HG03103 (cell line): ENCODE measurements at regions not wholly inside any gene's neighbourhood (a gene's known extent, or its start where the extent isn't known, plus 50 kb on each side); places are given as distances from the start of the nearest gene placed in this dataset.

ENCODE experiments used
- ATAC-seq: cut with Tn5 transposase; IDR thresholded peaks from one replicate; pipeline ENCODE4 v1.9.1; 2021; ENCODE audit warnings: low read depth; ENCODE audit not compliant: unreplicated experiment

DNA sequence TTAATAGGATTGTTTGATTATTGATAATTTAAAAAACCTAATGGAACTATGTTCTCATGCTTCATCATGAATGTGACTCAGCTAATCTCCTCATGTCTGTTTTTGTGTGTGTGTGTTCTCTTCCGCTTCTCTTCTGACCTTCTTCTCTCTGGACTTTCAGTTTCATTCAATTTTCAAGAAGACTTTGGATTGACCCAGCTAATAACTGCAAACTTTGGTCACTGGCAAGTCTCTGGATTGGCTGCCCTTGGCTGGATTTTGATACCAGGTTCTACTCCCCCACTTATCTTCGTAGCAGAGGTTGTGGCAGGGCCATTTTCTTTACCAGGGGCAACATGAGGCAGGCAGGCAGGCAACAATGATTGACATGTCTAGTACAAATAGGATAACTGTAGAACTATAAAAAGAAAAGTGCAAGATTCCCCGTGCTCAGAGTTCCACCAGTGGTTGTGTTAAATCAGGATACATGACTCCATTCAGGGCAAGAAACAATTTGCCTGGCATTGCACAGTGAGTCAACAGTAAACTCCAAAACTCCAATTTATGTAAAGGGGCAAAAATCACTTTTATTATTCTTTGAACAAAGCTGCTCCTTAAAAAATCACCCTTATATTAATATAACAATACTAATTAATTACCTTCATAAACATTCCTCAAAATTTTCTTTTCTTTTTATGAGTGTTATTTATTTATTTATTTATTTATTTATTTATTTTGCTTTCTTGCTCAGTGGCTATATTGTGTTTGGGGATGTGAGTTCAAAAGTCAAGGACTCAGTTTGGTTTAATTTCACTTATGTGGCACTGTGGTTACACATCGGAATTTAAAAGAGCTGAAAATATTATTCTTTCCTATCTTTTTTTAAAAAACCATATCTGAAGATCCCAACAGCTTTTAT is 167.6 kb downstream of the RND3 start:
- ATAC-seq: no peak

DNA sequence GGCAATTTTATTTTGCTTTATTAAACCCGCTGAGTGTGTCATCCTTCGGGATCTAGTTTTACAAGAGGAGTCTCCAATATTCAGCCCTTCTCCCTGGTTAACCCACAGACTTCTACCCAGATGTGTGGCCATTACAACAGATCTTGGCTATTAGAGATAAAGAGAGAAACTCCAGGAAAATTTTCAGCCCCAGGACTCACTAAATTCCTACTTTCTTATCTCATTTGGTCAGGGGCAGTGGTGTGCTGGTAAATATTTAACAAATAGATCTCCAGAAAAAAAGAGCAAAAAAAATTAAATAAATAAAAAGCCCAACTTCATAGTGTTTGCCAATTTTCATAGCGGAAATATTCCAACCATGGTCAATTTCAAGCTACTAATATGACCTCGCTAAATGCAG is 168.4 kb downstream of the RND3 start:
- ATAC-seq: no peak

GRCh38 chr2:150312271-150312670 is 175.2 kb downstream of the RND3 start:
- ATAC-seq: no peak

DNA sequence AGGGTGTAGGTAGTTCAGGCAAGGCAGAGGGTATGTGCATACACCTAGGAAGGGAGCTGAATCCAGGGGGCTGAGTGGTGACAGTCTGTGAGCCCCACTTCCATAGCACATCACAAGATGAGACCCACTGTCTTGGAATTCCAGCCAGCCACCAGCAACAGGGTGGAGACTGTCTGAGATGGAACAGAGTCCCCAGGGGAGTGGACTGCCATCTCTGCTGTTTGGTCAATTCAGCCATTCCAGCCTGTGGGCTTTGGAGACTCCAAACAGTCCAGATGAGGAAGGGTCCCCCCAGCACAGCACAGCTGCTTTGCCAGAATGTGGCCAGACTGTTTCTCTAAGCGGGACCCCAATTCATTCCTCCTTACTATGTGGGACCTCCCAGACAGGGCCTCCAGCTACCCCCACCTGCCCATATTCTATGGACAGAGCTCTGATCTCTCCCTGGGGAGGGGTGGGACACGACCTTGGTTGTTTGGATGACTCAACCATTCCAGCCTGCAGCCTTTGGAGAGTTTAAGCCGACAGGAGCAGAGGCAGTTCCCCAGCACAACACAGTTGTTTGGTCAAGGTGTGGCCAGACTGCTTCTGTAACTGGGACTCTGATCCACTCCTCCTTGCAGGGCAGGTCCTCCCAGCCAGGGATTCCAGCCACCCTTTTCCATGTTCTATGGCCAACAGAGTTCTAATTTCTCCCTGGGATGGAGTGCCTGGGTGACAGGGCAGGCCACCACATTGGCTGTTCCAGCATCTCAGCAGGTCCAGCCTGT is 178.0 kb downstream of the RND3 start:
- ATAC-seq: no peak

GRCh38 chr2:150307258-150307657 is 180.2 kb downstream of the RND3 start:
- ATAC-seq: no peak

DNA sequence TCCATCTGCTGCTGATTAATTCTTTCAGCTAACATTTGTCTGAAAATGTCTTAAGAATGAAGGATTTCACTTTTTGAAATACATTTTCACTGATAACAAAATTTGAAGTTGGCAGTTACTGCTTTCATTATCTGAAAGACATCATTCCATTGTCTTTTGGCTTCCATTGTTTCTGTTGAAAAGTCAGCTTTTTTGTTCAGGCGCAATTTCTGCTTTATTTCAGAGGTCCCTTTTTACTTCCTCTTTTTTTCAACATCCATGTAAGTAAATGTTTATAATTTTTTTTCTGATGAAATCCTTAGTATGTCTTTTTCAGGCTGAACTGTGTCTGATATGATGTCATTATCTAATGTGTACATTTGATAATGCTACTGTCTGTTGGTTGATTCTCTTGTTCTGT is 184.2 kb downstream of the RND3 start:
- no peak for ATAC-seq

GRCh38 chr2:150298571-150299305 is 188.7 kb downstream of the RND3 start:
- ATAC-seq: no peak

DNA sequence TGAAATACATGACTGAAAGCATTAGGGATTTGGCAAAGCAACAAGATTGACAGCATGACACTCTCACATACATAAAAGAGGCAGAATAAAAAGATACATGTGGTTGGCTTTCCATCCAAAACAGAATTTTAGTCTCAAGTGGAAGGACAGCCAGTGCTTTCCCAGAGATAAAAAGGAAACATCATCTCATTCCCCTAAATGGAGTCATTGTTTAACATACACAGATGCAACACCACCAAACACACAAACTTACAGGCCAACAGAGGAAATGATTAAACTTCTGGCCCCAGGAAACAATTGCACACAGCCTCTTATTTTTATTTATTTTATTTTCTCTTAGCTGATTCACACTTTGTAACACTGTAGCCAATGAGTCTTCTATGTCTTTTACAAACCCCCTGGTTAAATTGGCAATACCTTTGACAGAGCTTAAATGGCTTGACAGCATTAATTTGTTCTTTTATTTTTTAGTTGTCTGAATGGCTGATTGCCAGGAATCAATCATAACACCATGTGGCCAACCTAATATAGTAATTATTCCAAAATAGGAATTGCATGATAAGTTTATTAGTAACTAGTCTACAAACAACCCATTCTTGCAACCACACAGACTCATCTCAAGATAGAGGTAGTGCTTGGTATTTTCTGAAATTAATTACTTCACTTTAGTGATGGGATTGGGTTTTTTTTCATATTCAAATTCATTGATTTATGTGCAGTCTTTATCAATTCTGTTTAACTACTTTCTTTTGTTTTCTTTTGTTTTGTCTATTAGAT is 190.5 kb downstream of the RND3 start:
- no peak for ATAC-seq

GRCh38 chr2:150295544-150295943 is 191.9 kb downstream of the RND3 start:
- ATAC-seq: no peak

DNA sequence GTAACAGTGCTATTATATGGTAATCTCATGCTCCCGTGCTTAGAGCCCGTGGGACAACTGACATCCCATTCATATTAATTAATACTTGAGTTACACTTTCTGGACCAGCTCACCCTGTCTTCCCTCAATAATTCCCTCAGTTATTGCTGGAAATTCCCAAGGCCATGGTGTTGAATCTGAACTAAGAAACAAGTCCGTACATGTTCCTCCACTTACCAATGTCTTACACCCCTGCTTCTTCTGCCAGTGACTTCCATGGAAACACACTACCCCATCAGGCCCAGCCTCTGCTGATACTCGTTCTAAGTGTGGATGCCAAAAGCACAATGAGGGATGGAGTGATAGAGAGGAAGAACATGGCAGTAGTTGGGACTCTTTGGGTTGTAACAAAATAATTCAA is 193.7 kb downstream of the RND3 start:
- ATAC-seq: no peak

DNA sequence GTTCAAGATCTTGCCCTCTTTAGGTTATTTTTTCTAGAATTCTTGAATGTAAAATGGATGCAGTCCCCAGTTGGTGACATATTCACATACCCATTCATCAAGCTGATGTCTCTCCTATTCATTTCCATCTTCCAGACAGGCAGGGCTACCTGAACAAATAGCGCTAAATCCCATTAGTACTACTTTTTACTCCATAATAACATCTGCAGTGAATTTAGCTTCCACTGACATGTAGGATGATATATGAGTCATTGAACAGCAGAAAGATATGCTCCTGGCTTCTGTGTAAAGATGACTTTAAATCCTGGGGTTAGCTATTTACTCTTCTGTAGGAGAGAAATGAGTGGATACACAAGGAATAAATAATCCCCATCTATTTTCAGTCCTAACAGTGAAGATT is 194.7 kb downstream of the RND3 start:
- ATAC-seq: no peak

GRCh38 chr2:150292192-150292591 is 195.3 kb downstream of the RND3 start:
- ATAC-seq: no peak

GRCh38 chr2:150286730-150287362 is 200.6 kb downstream of the RND3 start:
- no peak for ATAC-seq

DNA sequence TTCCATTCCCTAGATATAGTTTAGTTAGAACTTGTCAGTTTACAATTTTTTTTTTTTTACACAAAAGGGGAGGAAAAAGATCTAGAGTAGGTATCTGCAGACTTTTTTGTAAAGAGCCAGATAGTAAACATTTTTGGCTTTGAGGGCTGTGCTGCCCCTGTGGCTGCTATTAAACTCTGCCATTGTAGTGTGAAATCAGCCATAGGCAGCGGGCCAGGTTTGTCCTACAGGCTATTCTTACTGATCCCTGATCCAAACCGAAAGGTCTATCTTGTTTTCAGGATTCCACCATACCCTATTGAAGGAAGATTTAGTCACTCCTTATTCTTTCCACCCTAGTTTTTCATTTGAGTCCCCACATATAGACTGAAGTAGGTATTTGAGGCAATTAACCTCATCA is 203.4 kb downstream of the RND3 start:
- ATAC-seq: no peak

DNA sequence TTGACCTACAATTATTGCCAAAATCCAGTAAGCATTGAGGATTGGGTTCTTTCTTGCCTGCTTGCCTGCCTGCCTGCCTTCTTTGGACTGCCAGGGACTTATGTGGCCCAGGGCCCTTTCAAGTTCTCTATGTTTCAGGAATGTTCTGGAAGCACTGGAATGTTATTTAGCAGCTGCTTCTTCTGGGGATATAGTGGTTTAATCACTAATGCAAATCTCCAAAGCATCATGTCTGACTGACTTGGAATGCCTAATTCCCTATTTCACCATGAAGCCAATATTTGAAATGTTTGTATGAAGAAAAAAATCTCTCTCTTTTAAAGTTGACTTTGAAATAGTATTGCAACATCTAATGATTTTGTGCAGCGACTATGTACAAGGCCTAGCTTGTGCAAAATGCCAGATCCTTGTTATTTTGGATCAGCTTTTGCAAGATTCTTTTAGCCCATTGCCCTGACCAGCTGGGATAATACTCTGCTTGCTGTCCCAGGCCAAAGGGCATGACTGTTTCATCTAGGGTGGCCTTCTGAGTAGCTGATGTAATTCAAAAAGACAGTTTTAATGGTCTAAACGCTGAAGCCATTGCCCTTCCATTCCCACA is 204.6 kb downstream of the RND3 start:
- no peak for ATAC-seq

- ATAC-seq: no peak
Observed at GRCh38 chr2:150282357-150282756, 205.1 kb downstream of the RND3 start.

GRCh38 chr2:150280231-150280630 is 207.2 kb downstream of the RND3 start:
- no peak for ATAC-seq

GRCh38 chr2:150279686-150280085 is 207.8 kb downstream of the RND3 start:
- no peak for ATAC-seq

- ATAC-seq: no peak
Observed at GRCh38 chr2:150276737-150277136, 210.7 kb downstream of the RND3 start.

DNA sequence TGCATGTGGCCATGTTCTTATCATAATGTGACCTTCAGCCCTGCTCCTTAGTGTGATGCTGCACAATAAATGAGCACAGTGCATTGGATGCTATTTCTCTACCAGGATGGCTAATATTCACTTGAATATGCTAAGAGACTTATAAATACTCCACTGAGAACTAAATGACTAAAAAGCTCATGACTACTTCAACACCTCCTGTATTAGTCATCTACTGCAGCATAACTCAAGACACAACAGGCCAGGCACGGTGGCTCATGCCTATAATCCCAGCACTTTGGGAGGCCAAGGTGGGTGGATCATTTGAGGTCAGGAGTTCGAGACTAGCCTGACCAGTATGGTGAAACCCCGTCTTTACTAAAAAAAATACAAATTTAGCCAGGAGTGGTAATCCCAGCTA is 213.4 kb downstream of the RND3 start:
- no peak for ATAC-seq
